ENCODE measurements at regions not wholly inside any gene's neighbourhood (a gene's known extent, or its start where the extent isn't known, plus 50 kb on each side); places are given as distances from the start of the nearest gene placed in this dataset.

DNA sequence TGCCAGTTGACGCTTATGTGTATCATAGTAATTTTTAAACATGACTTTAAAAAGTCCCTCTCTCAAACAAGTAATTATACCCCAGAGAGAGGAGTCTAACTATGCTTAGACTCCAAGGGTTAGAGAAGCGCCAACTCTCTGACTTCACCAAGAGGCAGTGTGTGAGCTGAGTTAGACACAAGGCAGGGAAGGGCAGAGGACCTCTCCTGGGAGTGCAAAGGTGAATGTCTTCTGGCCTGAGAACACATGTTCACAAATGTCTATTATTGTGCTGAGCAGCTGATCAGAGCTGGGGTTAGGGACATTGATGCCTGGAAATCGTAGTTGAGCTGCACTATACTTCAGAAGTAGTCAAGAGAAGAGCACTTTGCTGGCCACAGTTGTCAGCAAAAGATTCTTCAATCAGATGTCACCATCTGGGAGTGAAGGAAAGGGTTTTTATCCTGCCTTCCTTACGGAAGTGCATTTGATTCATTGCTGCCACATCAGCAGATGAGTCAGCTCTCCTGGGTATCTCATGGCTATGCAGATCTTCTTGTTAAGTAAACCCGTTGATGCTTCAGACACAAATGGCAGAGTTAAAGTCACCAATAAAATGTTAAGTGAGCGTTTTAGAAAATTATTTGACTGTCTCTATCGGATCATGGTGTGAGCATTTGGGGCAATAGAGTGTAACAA, 283.2 kb upstream of the ARGLU1 start:
- Histone ChIP-seq H3K27me3 (ENCODE audit: insufficient read depth, low read depth, low read length) (no peaks in the 10 kb centered on the region), H2AFZ (ENCODE audit: low read depth, low read length) (no peak overlapping the region), H3K36me3 (ENCODE audit: insufficient read depth, low read length) (no peaks in the 10 kb centered on the region), H3F3A (ENCODE audit: insufficient read depth, low read length, poor library complexity, severe bottlenecking) (no peaks in the 10 kb centered on the region), H3K4me2 (ENCODE audit: low read length) (no peak overlapping the region), H3K9me3 (ENCODE audit: low read length) (no peaks in the 10 kb centered on the region), H3K79me2 (replicated peaks; ENCODE audit: insufficient read depth, low read length) (no peaks in the 10 kb centered on the region), H3K9me2 (ENCODE audit: insufficient read depth, low read length) (no peaks in the 10 kb centered on the region), H3K27ac (ENCODE audit: low read length) (no peak overlapping the region), H3K9ac (ENCODE audit: low read length) (no peak overlapping the region), H4K20me1 (ENCODE audit: insufficient read depth) (no peaks in the 10 kb centered on the region), H3K4me3 (ENCODE audit: low read length) (no peak overlapping the region)
- TF ChIP-seq EP300 (conservative IDR thresholded peaks at IDR 0.05; ENCODE audit: poor library complexity, severe bottlenecking) (no peak), POLR2AphosphoS5 (IDR thresholded peaks at IDR 0.05) (no peak), CTCF (IDR thresholded peaks at IDR 0.05; ENCODE audit: poor library complexity, severe bottlenecking) (no peak), REST (IDR thresholded peaks at IDR 0.05; ENCODE audit: borderline replicate concordance) (no peak)

- TF ChIP-seq MXI1 (conservative IDR thresholded peaks at IDR 0.05; ENCODE audit: poor library complexity, severe bottlenecking) (no peak), EP300 (conservative IDR thresholded peaks at IDR 0.05; ENCODE audit: poor library complexity, severe bottlenecking) (no peak), REST (IDR thresholded peaks at IDR 0.05; ENCODE audit: borderline replicate concordance) (no peak), RAD21 (conservative IDR thresholded peaks at IDR 0.05) (no peak), POLR2AphosphoS5 (IDR thresholded peaks at IDR 0.05) (no peak), TAF1 (IDR thresholded peaks at IDR 0.05; ENCODE audit: low read depth) (no peak), SMC3 (conservative IDR thresholded peaks at IDR 0.05; ENCODE audit: poor library complexity) (no peak), CTCF (IDR thresholded peaks at IDR 0.05; ENCODE audit: poor library complexity, severe bottlenecking) (no peak), EZH2 (IDR thresholded peaks at IDR 0.05; ENCODE audit: borderline replicate concordance, insufficient read depth, low read length, poor library complexity, severe bottlenecking) (no peak)
- no peaks in the 10 kb centered on the region for H4K20me1 ChIP-seq (ENCODE audit: insufficient read depth)
- no peaks in the 10 kb centered on the region for H3K27me3 ChIP-seq (ENCODE audit: insufficient read depth, low read depth, low read length)
- no peaks in the 10 kb centered on the region for H3K9me3 ChIP-seq (ENCODE audit: low read length)
- no peak overlapping the region for H3K4me3 ChIP-seq (ENCODE audit: low read length)
- H3K9ac ChIP-seq (ENCODE audit: low read length), result no peak overlapping the region
- no peak overlapping the region for H2AFZ ChIP-seq (ENCODE audit: low read depth, low read length)
- no peaks in the 10 kb centered on the region for H3K9me2 ChIP-seq (ENCODE audit: insufficient read depth, low read length)
- no peaks in the 10 kb centered on the region for H3K79me2 ChIP-seq (replicated peaks; ENCODE audit: insufficient read depth, low read length)
- H3K36me3 ChIP-seq (ENCODE audit: insufficient read depth, low read length), result no peaks in the 10 kb centered on the region
- H3F3A ChIP-seq (ENCODE audit: insufficient read depth, low read length, poor library complexity, severe bottlenecking), result no peaks in the 10 kb centered on the region
- no peak overlapping the region for H3K27ac ChIP-seq (ENCODE audit: low read length)
- H3K4me2 ChIP-seq (ENCODE audit: low read length), result no peak overlapping the region
These were observed 278.9 kb upstream of the ARGLU1 start for GRCh38 chr13:106846571-106847448.

All from neural cell (in vitro differentiated cells).